Dermis blood vessel endothelial cell (primary cell): ENCODE measurements at regions not wholly inside any gene's neighbourhood (a gene's known extent, or its start where the extent isn't known, plus 50 kb on each side); places are given as distances from the start of the nearest gene placed in this dataset.
"Not testable (repeated sequence)": the region's sequence is repeated elsewhere in the genome, so short reads cannot be mapped to it uniquely, and the experiment has no call there.

Experiments
- DNase-seq: peaks from one replicate; pipeline ENCODE4 v3.0.0; 2010

DNA sequence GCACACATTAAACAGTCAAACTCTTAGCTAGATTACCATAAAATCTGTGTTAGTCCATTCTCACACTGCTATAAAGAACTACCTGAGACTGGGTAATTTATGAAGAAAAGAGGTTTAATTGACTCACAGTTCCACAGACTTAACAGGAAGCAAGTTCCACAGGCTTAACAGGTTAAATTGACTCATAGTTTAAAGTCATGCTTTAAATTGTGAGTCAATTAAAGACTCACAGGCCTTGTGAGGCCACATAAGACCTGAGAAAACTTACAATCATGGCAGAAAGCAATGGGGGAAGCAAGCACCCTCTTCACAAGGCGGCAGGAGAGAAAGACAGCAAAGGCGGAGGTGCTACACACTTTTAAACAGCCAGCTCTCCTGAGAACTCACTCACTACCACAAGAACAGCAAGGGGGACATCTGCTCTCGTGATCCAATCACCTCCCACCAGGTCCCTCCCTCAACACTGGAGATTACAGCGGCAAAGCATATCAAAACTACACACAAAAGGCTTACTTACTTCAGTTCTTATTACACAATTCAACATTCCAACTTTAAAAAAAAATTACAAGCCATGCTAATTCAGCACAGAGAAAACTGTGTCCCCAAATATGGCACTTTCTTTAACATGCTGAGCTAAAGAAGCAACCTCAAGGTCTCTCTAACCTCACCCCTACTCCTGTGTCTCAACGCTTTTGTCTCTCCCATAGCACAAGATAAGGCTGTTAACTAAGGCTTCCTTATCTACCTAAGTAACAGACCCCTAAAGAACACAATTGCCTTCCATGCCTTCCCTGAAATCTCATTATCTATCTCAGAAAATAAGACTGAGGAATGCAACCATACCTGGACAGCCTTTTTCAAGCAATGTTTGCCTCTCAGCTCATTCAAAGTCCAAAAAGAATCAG, 805.1 kb downstream of the NR2F1-AS1 start:
- no peak for DNase-seq

DNA sequence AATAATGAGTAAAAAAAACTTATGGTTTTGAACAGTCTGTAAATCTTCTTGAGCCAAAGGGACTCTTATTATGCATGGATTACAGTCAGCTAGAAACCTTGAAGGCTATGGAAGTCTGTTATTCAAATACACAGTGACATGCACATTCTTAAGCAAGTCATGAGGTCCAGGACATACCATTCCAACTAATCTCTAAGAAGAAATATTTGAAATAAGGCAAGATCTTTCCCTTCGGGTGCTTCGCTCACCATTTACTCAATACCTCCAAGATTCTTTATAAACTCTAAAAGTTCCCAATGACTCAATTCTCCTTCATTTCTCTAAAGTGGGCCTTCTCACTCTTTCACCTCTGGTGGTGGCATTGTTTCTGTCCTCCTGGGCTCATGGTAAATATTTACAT, 811.0 kb downstream of the NR2F1-AS1 start:
- no peak for DNase-seq

DNA sequence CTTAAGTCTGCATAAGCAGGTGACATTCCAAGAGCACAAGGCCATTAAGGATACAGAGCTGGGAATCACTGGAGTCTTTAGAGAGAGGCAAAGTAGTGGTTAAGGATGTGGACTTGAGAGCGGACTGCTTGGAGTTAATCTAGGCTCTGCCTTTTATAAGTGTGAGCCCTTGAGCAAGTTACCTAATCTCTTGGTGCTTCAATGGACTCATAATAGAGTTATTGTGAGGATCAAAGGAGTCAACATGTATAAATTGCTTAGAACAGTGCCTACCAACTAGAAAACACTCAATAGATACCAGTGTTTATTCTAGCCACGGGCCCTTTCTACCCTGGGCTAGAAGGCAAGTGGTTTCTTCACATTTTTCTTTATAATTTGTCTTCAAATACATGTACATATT, 819.4 kb downstream of the NR2F1-AS1 start:
- no peak for DNase-seq

DNA sequence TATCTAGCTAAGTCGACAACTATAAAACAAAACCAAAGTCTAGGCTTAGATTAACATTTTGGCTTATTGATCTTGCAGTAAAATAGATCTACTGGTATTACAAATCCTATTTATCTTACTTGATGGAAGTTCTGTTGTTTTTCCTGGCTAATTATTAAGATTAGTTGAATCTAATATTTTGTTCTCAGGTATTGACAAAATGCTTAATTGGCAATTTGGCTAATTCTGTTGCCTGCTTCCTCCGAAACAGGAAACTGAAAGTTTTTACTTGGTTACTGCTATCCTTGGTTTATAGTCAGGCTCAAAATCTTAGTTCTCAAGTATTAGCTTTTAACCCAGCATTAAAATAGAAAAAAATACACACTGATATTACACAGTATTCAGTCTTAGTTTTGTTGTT, 820.5 kb downstream of the NR2F1-AS1 start:
- DNase-seq = no peak

DNA sequence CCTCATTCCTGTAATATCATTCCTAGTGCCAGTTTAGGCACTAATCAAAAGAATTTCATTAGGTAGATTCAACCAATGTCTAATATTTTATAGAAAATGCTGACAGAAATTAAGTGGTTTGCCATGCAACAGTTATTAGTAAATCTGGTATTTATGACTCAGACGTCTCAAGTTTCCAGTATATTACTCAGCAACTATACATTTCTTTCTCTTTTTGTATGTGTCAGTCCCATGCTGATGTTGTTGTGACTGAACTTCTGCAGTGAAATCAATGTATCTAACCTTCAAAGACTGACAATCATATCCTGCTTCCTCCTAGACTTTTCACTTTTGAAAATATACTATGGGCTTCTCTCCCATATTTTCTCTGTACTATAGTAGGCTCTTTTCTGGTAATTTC, 822.5 kb downstream of the NR2F1-AS1 start:
- no peak for DNase-seq

DNA sequence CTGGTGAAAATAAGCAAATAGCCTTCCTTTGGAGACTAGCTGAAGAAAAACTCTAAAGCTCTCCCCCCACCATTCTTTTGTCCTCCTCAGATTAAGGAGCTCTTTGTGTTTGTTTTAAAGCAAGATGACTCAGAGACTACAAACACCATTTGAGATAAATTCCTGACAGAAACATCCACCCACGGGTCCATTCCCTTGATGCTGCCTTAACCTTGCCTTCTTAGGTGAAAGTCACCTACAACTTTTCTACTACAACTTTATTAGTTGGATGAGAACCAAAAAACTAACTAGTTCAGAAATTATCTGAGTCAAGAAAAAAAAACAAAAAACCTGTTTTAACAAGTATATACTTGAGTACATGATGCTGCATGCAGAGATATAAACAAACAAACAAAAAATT, 831.1 kb downstream of the NR2F1-AS1 start:
- DNase-seq = no peak

DNA sequence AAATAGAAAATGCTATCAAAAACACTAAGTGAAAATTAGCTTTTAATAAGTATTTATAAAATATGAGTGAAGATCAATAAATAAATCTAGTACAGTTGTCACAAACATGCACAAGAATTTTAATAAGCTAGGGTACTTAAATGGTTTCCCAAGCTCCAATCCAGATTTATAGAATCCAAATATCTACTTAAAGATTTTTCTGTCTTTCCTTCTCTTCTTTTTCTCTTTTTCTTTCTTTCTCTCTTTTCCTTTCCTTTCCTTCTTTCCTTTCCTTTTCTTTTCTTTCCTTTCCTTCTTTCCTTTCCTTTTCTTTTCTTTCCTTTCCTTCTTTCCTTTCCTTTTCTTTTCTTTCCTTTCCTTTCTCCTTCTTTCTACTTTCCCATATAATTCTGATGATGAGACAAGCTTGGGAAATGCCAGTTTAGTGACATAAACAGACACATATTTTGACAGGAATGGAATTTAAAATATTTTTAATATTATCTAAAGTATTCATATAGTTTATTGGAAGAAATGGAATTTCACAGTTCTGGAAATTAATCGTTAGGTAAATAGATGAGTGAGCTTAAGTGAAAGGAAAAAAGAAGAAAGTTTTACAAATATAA, 832.8 kb downstream of the NR2F1-AS1 start:
- no peak for DNase-seq

DNA sequence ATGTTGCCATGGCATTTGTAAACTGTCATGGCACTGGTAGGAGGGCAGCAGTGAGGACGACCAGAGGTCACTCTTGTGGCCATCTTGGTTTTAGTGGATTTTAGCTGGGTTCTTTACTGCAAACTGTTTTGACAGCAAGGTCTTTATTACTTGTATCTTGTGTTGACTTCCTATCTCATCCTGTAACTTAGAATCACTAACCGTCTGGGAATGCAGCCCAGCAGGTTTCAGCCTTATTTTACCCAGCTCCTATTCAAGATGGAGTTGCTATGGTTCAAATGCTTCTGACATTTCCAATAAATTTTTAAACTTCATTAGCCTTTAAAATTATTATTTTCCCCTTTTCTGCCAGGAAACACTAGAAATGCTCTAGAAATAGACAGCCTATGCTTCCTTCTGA, 839.1 kb downstream of the NR2F1-AS1 start:
- DNase-seq = no peak

DNA sequence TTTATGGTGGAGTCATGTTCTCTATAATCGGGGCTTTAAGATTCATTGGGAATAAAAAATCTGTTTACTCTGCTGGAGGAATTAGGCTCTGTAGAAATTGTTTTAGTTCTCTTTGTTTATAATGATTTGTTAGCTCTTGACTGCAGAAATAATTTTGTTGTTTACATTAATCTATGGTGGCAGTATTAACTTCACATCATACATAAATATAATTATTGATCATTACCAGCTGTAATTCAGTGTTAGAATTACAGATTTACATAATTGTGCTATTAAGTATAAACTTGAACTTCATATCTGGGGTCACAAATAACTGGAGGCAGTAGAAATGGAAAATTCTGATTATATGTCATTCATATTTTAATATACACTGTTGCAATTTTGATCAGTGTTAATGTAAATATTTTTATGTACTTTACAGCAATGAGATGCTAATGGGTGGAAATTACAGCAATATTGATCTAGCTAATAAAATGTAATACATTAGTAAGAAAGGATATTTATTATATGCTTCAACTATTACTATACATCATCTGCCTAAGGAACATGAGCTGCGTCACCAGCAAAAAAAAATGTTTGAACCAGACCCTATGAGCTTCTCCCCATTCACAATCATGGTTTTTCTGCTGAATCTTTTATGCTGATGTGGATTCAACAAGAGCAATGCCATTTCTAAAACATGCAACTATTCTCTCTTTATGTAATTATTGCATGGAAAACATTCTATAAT, 846.6 kb downstream of the NR2F1-AS1 start:
- DNase-seq = no peak

DNA sequence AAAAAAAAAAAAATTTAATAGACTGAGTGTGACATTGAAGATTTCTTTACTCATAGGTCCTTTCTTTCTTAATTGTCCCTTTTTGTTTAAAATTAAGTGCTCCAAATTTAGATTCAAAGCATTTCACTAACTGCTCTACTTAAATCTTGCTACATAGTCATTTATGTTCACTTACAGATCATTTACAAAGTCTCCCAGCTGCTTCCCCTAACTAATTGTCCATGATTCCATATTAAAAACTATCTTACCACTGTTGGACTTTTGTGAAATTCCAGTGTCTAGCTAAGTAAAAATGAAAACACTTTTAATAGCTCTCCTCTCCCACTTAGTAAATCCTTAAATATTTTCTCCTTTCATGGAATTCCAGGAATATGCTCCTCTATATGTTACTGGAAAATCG, 850.5 kb downstream of the NR2F1-AS1 start:
- DNase-seq = no peak

DNA sequence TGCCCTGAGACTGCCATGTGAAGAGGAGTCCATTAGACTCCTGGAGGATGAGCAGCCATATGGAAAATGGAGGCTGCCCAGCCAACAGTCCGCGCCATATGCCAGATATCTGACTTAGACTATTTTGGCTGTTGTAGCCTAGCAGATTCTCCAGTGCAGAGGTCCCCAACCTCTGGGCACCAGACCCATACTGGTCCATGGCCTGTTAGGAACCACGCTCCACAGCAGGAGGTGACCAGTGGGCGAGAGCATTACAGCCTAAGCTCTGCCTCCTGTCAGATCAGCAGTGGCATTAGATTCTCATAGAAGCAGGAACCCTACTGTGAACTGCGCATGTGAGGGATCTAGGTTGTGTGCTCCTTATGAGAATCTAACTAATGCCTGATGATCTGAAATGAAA, 851.9 kb downstream of the NR2F1-AS1 start:
- DNase-seq = no peak

DNA sequence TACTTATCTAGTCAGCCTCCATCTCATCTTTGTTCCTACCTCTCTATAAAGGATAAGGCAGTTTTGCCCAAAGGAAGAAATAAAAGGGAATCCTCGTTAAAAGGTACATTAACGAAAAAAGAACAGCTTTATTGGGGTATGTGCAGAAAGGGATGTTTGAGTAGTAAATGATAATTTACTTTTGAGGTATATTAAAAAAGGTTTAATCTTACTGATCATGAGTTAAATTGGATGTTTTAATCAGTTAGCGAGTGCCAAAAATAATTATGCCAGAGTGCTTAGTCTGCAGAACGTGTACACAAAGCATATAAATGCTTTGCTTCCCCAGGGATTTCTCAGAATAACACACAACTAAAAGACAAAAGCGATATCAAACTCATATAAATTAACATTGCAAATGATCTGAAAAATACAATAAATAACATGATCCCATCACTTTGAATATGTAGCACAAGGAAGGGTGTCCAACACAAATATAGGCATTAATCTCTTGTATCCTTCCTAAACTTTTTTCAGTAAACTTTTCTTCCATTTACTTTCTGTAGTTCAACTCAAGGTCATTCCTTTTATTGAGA, 865.0 kb downstream of the NR2F1-AS1 start:
- no peak for DNase-seq

DNA sequence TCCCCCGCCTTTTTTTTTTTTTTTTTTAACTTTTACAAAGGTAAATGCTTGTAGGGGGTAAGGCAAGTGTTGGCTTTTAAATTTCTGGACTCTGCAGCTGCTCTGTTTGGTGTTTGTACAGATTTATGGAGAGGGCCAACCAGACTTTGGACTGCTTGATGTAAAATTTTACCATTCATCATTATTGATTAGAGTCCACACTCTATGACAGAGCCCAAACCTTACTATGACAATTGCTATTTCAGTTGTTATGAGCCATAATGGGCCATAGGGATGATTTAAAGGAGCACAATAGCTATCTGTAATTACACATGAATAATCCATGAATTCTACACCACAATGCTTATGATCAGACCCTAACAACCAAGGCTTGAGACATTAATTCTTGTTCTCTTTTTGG, 867.2 kb downstream of the NR2F1-AS1 start:
- DNase-seq = no peak

DNA sequence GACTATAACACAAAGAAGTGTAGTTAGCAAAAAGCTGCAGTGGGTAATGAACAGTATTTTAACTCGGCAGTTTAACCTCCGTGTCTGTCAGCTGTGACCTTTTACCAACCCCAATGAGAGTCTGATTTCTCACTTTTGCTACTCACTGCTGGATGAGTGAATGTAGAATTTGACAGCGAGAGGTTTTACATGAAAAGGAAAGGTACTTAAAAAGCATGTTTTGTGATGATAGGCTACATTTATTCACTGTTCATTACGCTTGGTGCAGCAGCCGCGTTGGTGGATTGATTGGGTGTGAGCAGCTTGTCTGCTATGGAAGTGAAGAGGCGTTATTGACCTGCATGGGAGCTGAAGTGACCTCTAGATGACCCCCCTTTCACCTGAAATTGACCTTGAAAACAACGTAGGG, 867.7 kb downstream of the NR2F1-AS1 start:
- no peak for DNase-seq

DNA sequence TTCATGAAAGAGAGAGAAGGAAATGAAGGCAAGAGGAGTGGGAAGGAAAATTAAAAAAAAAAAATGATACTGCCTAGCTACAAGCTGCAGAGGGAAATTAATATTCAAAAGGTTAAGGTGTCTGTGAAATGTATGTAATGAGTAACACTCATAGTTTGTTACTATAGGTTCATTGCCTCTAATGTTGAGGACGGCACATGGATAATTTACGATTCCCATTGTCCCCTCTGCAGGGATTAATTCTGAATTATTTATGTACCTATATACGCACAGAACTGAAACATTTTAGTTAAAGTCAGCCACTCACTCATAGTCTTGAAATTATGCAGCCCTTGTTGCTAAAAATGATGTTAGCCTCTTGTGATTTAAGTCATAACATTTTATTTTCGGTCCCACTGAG, 869.1 kb downstream of the NR2F1-AS1 start:
- DNase-seq = no peak

DNA sequence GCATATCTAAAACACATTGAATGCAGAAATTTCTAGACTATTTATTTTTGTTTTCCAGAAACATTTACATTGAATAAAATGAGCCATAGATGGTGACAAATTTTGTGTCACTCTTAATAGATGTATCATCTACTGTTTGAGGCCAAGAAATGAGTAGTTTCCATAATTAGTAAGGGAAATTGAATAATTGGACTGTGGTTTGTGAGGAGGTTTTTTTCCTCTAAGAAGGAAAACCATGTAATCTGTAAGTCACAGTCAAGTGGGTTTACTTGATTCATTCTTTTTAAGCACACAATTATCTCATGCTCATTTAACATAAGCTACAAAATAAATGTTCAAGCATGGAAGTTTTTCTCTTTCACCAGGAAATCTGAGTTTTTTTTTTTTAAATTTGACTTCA, 876.4 kb downstream of the NR2F1-AS1 start:
- DNase-seq = no peak

DNA sequence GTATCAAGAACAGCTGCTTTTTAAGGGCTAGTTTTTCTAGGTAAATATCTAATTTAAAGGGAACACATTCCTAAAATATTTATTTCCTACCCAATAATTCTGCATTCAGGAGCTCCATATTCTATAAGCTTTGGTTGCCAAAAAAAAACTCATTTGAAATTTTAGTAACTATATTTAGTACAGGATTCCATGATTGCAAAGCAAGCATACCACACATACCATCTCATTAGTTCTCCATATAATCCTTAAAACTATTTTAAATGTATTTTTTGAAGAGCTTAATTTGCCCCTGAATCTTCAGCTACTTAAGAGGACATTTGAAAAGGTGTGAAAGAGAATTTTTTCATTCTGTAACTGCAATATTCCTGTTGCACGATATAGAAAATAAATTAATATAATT, 877.0 kb downstream of the NR2F1-AS1 start:
- DNase-seq = no peak

DNA sequence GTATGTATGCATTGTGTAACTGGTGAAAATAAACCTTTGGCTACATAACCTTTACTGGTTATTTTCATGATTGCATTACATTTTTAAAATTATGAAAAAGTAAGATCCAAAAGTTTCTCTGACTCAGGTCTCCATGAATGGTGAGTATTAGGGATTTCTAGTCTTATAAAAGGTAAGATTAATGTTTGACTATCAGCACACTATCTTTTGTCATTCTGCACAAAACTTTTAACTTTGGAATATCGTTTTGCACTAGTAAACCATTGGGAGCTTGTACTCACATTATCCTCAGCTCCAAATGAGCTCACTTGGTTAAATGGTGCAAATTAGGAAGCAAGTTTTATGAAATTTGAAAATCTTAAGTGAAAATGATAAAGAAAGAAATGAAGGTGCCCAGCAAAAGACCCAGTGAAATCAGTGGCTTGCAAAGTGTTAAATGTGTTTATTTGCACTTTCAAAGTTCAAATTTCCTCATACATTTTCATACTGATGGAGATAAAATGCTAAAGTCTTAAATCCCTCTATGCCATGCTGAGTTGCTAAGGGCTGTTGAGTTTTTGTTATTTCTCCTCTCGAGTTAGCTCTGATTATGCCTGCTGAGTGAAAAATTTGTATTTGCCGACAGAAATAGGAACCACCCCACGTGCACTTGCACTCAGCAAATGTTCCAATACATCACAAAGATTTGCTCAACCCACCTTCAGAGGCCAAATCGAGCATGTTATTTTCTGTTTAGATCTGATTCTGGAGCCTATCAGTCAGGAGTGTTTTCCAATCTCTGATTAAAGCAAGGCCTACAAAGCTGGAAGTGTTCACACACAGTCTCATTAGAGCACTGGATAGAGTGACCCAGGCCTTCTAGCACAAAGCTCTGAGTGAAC, 885.7 kb downstream of the NR2F1-AS1 start:
- no peak for DNase-seq

DNA sequence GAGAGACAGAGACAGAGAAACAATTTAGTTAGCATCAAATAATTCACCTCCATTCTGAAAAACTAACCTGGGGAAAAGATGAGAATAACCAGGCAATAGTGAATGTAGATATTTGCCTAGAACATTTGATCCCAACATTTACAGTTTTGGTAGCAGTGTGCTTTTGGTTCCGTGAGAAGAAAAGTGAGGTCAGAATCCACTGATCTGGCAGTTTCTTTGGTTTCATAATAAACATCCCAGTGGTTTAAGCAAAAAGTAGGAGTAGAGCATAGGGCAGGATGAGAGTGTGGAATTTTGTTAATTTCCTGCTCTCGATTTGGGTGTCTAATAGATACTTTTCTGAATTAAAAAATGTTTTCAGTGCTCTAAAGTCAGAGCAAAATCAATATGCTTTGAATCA, 887.0 kb downstream of the NR2F1-AS1 start:
- DNase-seq = no peak

DNA sequence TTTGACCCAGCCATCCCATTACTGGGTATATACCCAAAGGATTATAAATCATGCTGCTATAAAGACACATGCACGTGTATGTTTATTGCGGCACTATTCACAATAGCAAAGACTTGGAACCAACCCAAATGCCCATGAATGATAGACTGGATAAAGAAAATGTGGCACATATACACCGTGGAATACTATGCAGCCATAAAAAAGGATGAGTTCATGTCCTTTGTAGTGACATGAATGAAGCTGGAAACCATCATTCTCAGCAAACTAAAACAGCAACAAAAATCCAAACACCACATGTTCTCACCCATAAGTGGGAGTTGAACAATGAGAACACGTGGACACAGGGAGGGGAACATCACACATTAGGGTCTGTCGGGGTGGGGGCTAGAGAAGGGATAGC, 889.1 kb downstream of the NR2F1-AS1 start:
- DNase-seq = not testable (repeated sequence)

DNA sequence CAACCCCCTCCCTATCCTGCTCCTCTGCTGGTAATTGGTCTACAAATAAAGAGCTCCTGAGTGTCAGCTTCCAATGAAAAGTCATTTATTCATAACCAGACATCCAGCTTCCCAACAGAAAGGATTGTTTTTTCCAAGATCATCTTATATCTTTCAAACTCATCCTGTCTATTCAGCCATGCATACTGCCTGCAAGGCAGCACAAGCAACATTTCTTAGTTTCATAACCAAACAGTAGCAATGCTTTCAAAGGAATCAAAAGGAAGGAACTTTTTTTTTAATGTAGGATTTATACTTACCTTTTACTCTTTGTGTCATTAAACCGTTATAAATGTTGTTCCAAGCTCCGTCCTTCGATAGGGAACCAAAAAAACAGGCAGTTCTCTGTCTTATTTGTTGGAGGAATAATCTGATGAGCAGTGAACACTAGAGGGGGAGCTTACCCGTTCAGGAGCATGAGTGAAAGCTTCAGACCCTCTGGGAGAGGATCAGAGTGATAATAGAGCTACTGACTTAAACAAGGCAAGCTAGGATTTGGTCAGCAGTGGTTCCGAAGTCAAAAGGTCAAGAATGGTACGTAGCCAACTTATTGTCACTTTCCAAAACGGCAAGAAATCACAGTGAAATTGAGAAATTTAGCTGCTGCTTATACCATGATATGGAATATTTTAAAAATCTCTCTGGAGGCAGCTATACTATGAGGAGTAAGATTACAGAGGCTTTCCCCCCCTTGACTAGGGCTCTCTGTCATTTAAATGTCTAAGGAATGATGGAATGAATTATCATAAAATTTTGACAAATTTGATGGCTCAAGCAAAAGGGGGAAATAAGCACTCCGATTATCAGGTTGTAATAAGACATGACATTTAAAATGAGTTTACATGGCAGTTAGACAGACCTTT, 892.9 kb downstream of the NR2F1-AS1 start:
- DNase-seq = peak; percentile 54
